Neural progenitor cell (in vitro differentiated cells): ENCODE measurements at regions not wholly inside any gene's neighbourhood (a gene's known extent, or its start where the extent isn't known, plus 50 kb on each side); places are given as distances from the start of the nearest gene placed in this dataset.

Experiments used
- DNase-seq: peaks from one replicate; pipeline ENCODE4 v3.0.0-alpha.2; 2016; ENCODE audit warnings: low spot score
- H2AFZ ChIP-seq: fragments of 200-600 bp; sonication (generic); replicated peaks from 2 replicates; pipeline ENCODE4 v1.6.1; 2016; ENCODE audit warnings: antibody characterized with exemption
- H3F3A ChIP-seq: fragments of 200-600 bp; sonication (generic); 2 replicates; pipeline ENCODE4 v1.6.1; 2016; ENCODE audit warnings: antibody characterized with exemption, low read depth
- H3K27ac ChIP-seq: fragments of 200-600 bp; sonication (generic); 2 replicates; pipeline ENCODE4 v1.5.1; 2016; ENCODE audit warnings: mild to moderate bottlenecking
- H3K27me3 ChIP-seq: fragments of 200-600 bp; sonication (generic); 2 replicates; pipeline ENCODE4 v1.6.1; 2016; ENCODE audit warnings: mild to moderate bottlenecking, moderate library complexity
- H3K36me3 ChIP-seq: fragments of 200-600 bp; sonication (generic); 2 replicates; pipeline ENCODE4 v1.5.1; 2016
- H3K4me1 ChIP-seq: fragments of 200-600 bp; sonication (generic); 2 replicates; pipeline ENCODE4 v1.6.1; 2016; ENCODE audit warnings: mixed run types
- H3K4me2 ChIP-seq: fragments of 200-600 bp; sonication (generic); 2 replicates; pipeline ENCODE4 v1.6.1; 2016
- H3K4me3 ChIP-seq: fragments of 200-600 bp; sonication (generic); 2 replicates; pipeline ENCODE4 v1.5.1; 2016
- H3K79me2 ChIP-seq: fragments of 200-600 bp; sonication (generic); 2 replicates; pipeline ENCODE4 v1.6.1; 2016; ENCODE audit warnings: low read depth
- H3K9ac ChIP-seq: fragments of 200-600 bp; sonication (generic); 2 replicates; pipeline ENCODE4 v1.6.1; 2016
- H3K9me3 ChIP-seq: fragments of 200-600 bp; sonication (generic); 2 replicates; pipeline ENCODE4 v1.5.1; 2016; ENCODE audit warnings: low read depth
- H4K20me1 ChIP-seq: fragments of 200-600 bp; sonication (generic); 2 replicates; pipeline ENCODE4 v1.6.1; 2016; ENCODE audit warnings: low read depth
- H3K27ac Mint-ChIP-seq: 3 replicates; pipeline ENCODE4 v1.8.0; 2021; ENCODE audit warnings: mixed read lengths
- H3K27me3 Mint-ChIP-seq: 2 replicates; pipeline ENCODE4 v1.8.0; 2022; ENCODE audit warnings: low read depth, mild to moderate bottlenecking, inconsistent platforms, moderate library complexity, mixed read lengths; ENCODE audit not compliant: insufficient read depth
- H3K36me3 Mint-ChIP-seq: 3 replicates; pipeline ENCODE4 v1.8.0; 2021; ENCODE audit warnings: mixed read lengths
- H3K4me1 Mint-ChIP-seq: 3 replicates; pipeline ENCODE4 v1.8.0; 2021; ENCODE audit warnings: mixed read lengths
- H3K4me3 Mint-ChIP-seq: 3 replicates; pipeline ENCODE4 v1.8.0; 2021; ENCODE audit warnings: mild to moderate bottlenecking, moderate library complexity, mixed read lengths
- H3K9me3 Mint-ChIP-seq: 3 replicates; pipeline ENCODE4 v1.8.0; 2020; ENCODE audit warnings: mixed read lengths
- CTCF ChIP-seq: fragments of 200-600 bp; sonication (generic); IDR thresholded peaks from 2 replicates; pipeline ENCODE4 v1.5.1; 2017; ENCODE audit warnings: antibody characterized with exemption, mild to moderate bottlenecking
- EZH2 ChIP-seq: fragments of 200-600 bp; sonication (generic); IDR thresholded peaks from 2 replicates; pipeline ENCODE4 v1.6.1; 2017; ENCODE audit warnings: antibody characterized with exemption, mild to moderate bottlenecking, moderate library complexity
- EZH2phosphoT487 ChIP-seq: fragments of 200-600 bp; sonication (generic); IDR thresholded peaks from 2 replicates; pipeline ENCODE4 v1.6.1; 2017; ENCODE audit warnings: antibody characterized with exemption

DNA sequence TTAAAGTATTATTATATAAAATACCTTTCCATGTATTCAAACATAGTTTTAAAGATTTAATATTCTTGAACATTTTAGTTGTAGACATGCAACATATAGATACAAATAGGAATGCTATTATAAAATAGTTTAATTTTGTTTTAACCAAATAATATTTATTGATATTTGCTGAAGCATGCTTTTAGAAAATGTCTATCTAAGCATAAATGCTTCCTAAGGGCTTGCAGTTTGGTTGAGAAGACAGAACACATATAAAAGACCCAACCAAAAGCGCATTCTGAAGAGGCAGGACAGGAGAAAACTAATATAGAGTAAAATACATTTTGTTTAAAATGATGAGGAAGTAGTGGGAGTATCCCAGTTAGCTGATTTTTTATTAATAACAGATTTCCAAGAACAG lies 181.5 kb upstream of the ISL1 start:
- no peaks in the 10 kb centered on the region for H3K79me2 ChIP-seq
- H3K36me3 Mint-ChIP-seq = no peaks in the 10 kb centered on the region
- no peaks in the 10 kb centered on the region for H3K9me3 ChIP-seq
- H3K4me2 ChIP-seq = no peak overlapping the region
- H3K4me3 ChIP-seq = no peak overlapping the region
- TF ChIP-seq EZH2phosphoT487 (no peak), CTCF (no peak), EZH2 (no peak)
- no peaks in the 10 kb centered on the region for H3K4me1 ChIP-seq
- H3K4me3 Mint-ChIP-seq = no peak overlapping the region
- no peaks in the 10 kb centered on the region for H3K9me3 Mint-ChIP-seq
- DNase-seq = no peak
- no peaks in the 10 kb centered on the region for H3K4me1 Mint-ChIP-seq
- no peaks in the 10 kb centered on the region for H4K20me1 ChIP-seq
- H3K36me3 ChIP-seq = no peaks in the 10 kb centered on the region
- H3F3A ChIP-seq = no peaks in the 10 kb centered on the region
- H2AFZ ChIP-seq = no peak overlapping the region
- no peak overlapping the region for H3K27ac ChIP-seq
- H3K9ac ChIP-seq = no peak overlapping the region
- H3K27me3 ChIP-seq = no peaks in the 10 kb centered on the region
- H3K27me3 Mint-ChIP-seq = no peaks in the 10 kb centered on the region
- no peak overlapping the region for H3K27ac Mint-ChIP-seq

DNA sequence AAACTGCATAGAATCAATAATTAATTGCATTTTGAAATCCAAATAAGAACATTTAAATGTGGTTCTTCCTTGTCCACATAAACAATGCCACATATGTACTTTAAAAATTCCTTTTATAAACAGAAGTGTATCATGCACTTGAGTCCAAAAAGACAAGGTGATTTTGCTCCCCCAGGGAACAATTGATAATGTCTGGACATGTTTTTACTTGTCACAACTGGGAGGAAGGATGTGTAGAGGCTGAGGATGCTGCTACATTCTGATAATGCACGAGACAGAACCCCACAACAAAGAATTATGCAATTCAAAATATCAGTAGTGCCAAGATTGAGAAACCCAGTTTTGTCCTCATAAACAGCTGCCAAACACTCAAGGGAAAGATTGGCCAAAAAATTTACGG lies 181.1 kb upstream of the ISL1 start:
- Histone ChIP-seq H3K79me2 (no peaks in the 10 kb centered on the region), H3K36me3 (no peaks in the 10 kb centered on the region), H3K9me3 (no peaks in the 10 kb centered on the region), H3K4me1 (no peaks in the 10 kb centered on the region), H3K27me3 (no peaks in the 10 kb centered on the region), H3F3A (no peaks in the 10 kb centered on the region), H3K4me3 (no peak overlapping the region), H3K27ac (no peak overlapping the region), H2AFZ (no peak overlapping the region), H4K20me1 (no peaks in the 10 kb centered on the region), H3K4me2 (no peak overlapping the region), H3K9ac (no peak overlapping the region)
- H3K27me3 Mint-ChIP-seq = no peaks in the 10 kb centered on the region
- no peak overlapping the region for H3K4me3 Mint-ChIP-seq
- TF ChIP-seq CTCF = no peak
- no peak for TF ChIP-seq EZH2
- no peak for TF ChIP-seq EZH2phosphoT487
- DNase-seq = no peak
- no peak overlapping the region for H3K27ac Mint-ChIP-seq
- no peaks in the 10 kb centered on the region for H3K9me3 Mint-ChIP-seq
- H3K36me3 Mint-ChIP-seq = no peaks in the 10 kb centered on the region
- no peaks in the 10 kb centered on the region for H3K4me1 Mint-ChIP-seq

DNA sequence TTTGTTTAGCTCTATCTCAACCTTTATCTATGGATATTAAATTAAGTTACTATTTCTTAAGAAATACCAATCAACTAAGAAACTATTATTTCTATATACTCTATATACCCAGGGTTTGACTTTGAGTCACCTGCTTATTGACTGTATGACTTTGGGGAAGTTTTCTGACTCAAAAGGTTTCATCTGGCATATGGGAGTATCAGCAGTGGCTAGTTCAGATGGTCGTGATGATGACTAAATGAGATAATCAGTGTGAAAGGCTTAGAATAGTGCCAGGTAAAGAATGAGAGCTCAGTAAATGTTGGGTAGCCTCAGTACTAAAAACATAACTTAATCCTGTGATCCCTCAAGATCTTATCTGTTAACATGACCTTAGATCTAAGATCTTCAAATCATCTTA lies 179.7 kb upstream of the ISL1 start:
- no peaks in the 10 kb centered on the region for H3K36me3 Mint-ChIP-seq
- H3F3A ChIP-seq = no peaks in the 10 kb centered on the region
- no peaks in the 10 kb centered on the region for H3K9me3 ChIP-seq
- no peaks in the 10 kb centered on the region for H4K20me1 ChIP-seq
- DNase-seq = no peak
- no peaks in the 10 kb centered on the region for H3K27me3 Mint-ChIP-seq
- H3K79me2 ChIP-seq = no peaks in the 10 kb centered on the region
- no peaks in the 10 kb centered on the region for H3K36me3 ChIP-seq
- no peak overlapping the region for H3K27ac Mint-ChIP-seq
- H3K4me1 ChIP-seq = no peaks in the 10 kb centered on the region
- no peak overlapping the region for H3K27ac ChIP-seq
- no peaks in the 10 kb centered on the region for H3K4me1 Mint-ChIP-seq
- no peak overlapping the region for H3K4me3 ChIP-seq
- no peaks in the 10 kb centered on the region for H3K9me3 Mint-ChIP-seq
- TF ChIP-seq CTCF = no peak
- no peak for TF ChIP-seq EZH2phosphoT487
- TF ChIP-seq EZH2 = no peak
- H2AFZ ChIP-seq = no peak overlapping the region
- H3K4me3 Mint-ChIP-seq = no peak overlapping the region
- H3K9ac ChIP-seq = no peak overlapping the region
- H3K4me2 ChIP-seq = no peak overlapping the region
- no peaks in the 10 kb centered on the region for H3K27me3 ChIP-seq

GRCh38 chr5:51208296-51208695 lies 175.0 kb upstream of the ISL1 start:
- no peak for DNase-seq
- no peaks in the 10 kb centered on the region for H3K36me3 ChIP-seq
- Mint-ChIP-seq H3K4me1 (no peaks in the 10 kb centered on the region), H3K9me3 (no peaks in the 10 kb centered on the region), H3K4me3 (no peak overlapping the region), H3K36me3 (no peaks in the 10 kb centered on the region), H3K27ac (no peak overlapping the region), H3K27me3 (no peaks in the 10 kb centered on the region)
- no peak overlapping the region for H3K9ac ChIP-seq
- TF ChIP-seq CTCF (no peak), EZH2phosphoT487 (no peak), EZH2 (no peak)
- no peak overlapping the region for H3K27ac ChIP-seq
- H3K9me3 ChIP-seq = no peaks in the 10 kb centered on the region
- H2AFZ ChIP-seq = no peak overlapping the region
- H3F3A ChIP-seq = no peaks in the 10 kb centered on the region
- H4K20me1 ChIP-seq = no peaks in the 10 kb centered on the region
- no peak overlapping the region for H3K4me2 ChIP-seq
- no peak overlapping the region for H3K4me3 ChIP-seq
- no peaks in the 10 kb centered on the region for H3K4me1 ChIP-seq
- no peaks in the 10 kb centered on the region for H3K79me2 ChIP-seq
- H3K27me3 ChIP-seq = no peaks in the 10 kb centered on the region
